ENCODE measurements at regions not wholly inside any gene's neighbourhood (a gene's known extent, or its start where the extent isn't known, plus 50 kb on each side); places are given as distances from the start of the nearest gene placed in this dataset.

DNA sequence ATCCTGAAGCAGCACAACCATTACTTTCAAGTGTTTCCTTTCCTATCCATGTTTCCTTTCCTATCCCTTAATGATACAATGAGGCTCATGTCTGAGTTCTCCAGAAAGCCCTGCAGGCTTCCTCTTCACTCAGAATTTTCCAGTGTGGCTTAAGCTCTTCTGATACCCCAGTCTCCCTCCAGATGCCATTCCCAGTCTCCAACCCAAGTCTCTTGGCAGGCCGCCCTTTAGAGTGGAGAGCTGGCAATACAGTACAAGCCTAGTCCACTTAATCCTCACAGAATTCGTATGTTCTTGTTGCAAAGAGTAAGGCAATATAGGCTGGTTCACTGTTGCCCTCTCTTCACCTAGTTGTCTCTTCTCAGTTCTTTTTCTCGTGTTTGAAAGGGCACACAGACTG, 503.9 kb upstream of the MDFIC2 start (continued):
- TF ChIP-seq POLR2AphosphoS5 (IDR thresholded peaks at IDR 0.05; ENCODE audit: low read depth, low read length) (no peak), CBX3 (IDR thresholded peaks at IDR 0.05; ENCODE audit: low read depth) (no peak), TCF7L2 (IDR thresholded peaks at IDR 0.05; ENCODE audit: borderline replicate concordance, extremely low read depth, insufficient read depth, insufficient read length) (no peak), FOSL1 (IDR thresholded peaks at IDR 0.05; ENCODE audit: low read depth) (no peak), EZH2phosphoT487 (IDR thresholded peaks at IDR 0.05; ENCODE audit: borderline replicate concordance) (no peak)

DNA sequence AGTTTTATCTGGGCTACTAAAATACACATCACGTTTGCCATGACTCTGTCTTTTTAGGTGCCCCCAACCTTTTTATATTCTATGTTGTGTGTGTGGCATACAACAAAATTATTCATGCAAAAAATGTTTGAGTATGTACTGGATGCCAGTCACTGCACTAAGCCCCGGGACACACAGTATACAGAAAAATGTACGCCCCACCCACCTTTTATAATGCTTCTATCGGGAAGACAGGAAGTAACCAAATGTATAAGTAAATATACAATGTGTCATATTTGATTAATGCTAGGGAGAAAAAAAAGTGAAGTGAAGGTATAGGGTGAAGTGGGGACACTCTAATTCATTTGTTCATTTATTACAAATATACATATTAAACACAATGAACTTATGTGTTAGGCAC, 503.4 kb upstream of the MDFIC2 start:
- Histone ChIP-seq H3K9ac (ENCODE audit: low read length) (no peak overlapping the region), H2AFZ (ENCODE audit: low read depth, low read length, poor library complexity, severe bottlenecking) (no peak overlapping the region), H3K27me3 (ENCODE audit: insufficient read depth, low read length) (peaks cover 4% of the 10 kb centered on the region; the same call in 1 of the 2 replicates), H3K4me2 (ENCODE audit: low read length) (no peak overlapping the region), H4K20me1 (ENCODE audit: insufficient read depth) (no peaks in the 10 kb centered on the region), H3K27ac (ENCODE audit: low read depth, low read length) (no peak overlapping the region), H3K36me3 (ENCODE audit: control insufficient read depth in 1 of 2, insufficient read depth in 2 of 2, low read length in 2 of 2) (no peaks in the 10 kb centered on the region), H3K9me2 (ENCODE audit: insufficient read depth) (no peaks in the 10 kb centered on the region), H3K4me1 (ENCODE audit: control insufficient read depth in 1 of 2, insufficient read depth in 2 of 2, low read length in 2 of 2) (no peaks in the 10 kb centered on the region), H3K79me2 (ENCODE audit: insufficient read depth, low read length) (no peaks in the 10 kb centered on the region), H3K4me3 (replicated peaks in 1 of 2; ENCODE audit: low read depth in 1 of 2, low read length in 2 of 2) (no peak overlapping the region), H3K9me3 (ENCODE audit: control insufficient read depth in 1 of 2, insufficient read depth in 1 of 2, low read depth in 1 of 2, low read length in 2 of 2) (no peaks in the 10 kb centered on the region)
- BruUV-seq (replicated peaks), result no TSS peak
- TF ChIP-seq FOSL1 (IDR thresholded peaks at IDR 0.05; ENCODE audit: low read depth), result no peak
- no peak for TF ChIP-seq POLR2AphosphoS5 (IDR thresholded peaks at IDR 0.05; ENCODE audit: low read depth, low read length)
- TF ChIP-seq SIN3A (IDR thresholded peaks at IDR 0.05; ENCODE audit: low read depth), result no peak
- TF ChIP-seq SRF (IDR thresholded peaks at IDR 0.05; ENCODE audit: low read depth), result no peak
- TF ChIP-seq, protein P1, sequence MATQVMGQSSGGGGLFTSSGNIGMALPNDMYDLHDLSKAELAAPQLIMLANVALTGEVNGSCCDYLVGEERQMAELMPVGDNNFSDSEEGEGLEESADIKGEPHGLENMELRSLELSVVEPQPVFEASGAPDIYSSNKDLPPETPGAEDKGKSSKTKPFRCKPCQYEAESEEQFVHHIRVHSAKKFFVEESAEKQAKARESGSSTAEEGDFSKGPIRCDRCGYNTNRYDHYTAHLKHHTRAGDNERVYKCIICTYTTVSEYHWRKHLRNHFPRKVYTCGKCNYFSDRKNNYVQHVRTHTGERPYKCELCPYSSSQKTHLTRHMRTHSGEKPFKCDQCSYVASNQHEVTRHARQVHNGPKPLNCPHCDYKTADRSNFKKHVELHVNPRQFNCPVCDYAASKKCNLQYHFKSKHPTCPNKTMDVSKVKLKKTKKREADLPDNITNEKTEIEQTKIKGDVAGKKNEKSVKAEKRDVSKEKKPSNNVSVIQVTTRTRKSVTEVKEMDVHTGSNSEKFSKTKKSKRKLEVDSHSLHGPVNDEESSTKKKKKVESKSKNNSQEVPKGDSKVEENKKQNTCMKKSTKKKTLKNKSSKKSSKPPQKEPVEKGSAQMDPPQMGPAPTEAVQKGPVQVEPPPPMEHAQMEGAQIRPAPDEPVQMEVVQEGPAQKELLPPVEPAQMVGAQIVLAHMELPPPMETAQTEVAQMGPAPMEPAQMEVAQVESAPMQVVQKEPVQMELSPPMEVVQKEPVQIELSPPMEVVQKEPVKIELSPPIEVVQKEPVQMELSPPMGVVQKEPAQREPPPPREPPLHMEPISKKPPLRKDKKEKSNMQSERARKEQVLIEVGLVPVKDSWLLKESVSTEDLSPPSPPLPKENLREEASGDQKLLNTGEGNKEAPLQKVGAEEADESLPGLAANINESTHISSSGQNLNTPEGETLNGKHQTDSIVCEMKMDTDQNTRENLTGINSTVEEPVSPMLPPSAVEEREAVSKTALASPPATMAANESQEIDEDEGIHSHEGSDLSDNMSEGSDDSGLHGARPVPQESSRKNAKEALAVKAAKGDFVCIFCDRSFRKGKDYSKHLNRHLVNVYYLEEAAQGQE (IDR thresholded peaks at IDR 0.05; ENCODE audit: low read depth), result no peak
- no peak for TF ChIP-seq ZNF274 (IDR thresholded peaks at IDR 0.05; ENCODE audit: low read depth, low read length)
- TF ChIP-seq ELF1 (IDR thresholded peaks at IDR 0.05; ENCODE audit: borderline replicate concordance, low read depth), result no peak
- TF ChIP-seq YY1 (IDR thresholded peaks at IDR 0.05; ENCODE audit: extremely low read depth, insufficient replicate concordance, low read depth, low read length), result no peak
- TF ChIP-seq EZH2phosphoT487 (IDR thresholded peaks at IDR 0.05; ENCODE audit: borderline replicate concordance), result no peak
- TF ChIP-seq, protein P2, sequence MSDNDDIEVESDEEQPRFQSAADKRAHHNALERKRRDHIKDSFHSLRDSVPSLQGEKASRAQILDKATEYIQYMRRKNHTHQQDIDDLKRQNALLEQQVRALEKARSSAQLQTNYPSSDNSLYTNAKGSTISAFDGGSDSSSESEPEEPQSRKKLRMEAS (IDR thresholded peaks at IDR 0.05), result no peak
- TF ChIP-seq JUND (IDR thresholded peaks at IDR 0.05), result no peak
- no peak for TF ChIP-seq RAD21 (IDR thresholded peaks at IDR 0.05; ENCODE audit: low read depth)
- no peak for TF ChIP-seq SP1 (IDR thresholded peaks at IDR 0.05; ENCODE audit: low read depth)
- TF ChIP-seq CEBPB (IDR thresholded peaks at IDR 0.05; ENCODE audit: low read depth), result no peak
- TF ChIP-seq CBX3 (IDR thresholded peaks at IDR 0.05; ENCODE audit: low read depth), result no peak
- no peak for TF ChIP-seq ZFX (IDR thresholded peaks at IDR 0.05)
- TF ChIP-seq EZH2 (IDR thresholded peaks at IDR 0.05), result no peak
- TF ChIP-seq POLR2A (IDR thresholded peaks at IDR 0.05; ENCODE audit: borderline replicate concordance, extremely low read depth, insufficient read depth, insufficient read length), result no peak
- no peak for ATAC-seq
- intact Hi-C loops (cut with micrococcal nuclease), result no loop called here
- ChIA-PET CTCF (no interaction called here), POLR2A (no interaction called here), RAD21 (ENCODE audit: low non-redundant PET in 1 of 2, low total read pairs in 2 of 2, uncharacterized antibody in 2 of 2, unreplicated experiment in 2 of 2) (no interaction called here)
- DNase-seq (ENCODE audit: low read depth, low spot score), result no peak
